ENCODE measurements at regions not wholly inside any gene's neighbourhood (a gene's known extent, or its start where the extent isn't known, plus 50 kb on each side); places are given as distances from the start of the nearest gene placed in this dataset.

DNA sequence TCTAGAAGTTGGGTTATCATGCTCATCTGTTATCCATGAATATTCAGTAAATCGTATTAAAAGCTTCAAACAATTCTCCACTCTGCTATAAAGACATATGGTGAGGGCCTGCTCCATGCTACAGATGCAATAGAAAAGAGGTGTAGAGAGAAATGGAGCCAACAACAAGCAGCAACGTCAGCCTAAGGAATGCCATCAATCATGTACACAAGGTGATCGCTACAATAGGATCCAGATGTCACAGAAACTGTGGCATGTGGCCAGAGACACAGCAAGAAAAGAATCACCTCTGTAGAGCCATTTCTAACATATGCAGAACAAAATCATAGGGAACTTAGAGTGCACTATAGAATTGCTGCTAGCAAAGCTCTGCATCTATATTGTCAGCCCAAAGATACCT, 1188.1 kb downstream of the PCDH7 start:
- Histone ChIP-seq H3K36me3 (ENCODE audit: control insufficient read depth, insufficient read depth, low read length) (no peaks in the 10 kb centered on the region), H3K9me3 (ENCODE audit: control insufficient read depth, insufficient read depth, low read length) (peaks cover 1% of the 10 kb centered on the region; the same call in 1 of the 2 replicates), H3K27me3 (ENCODE audit: control insufficient read depth, insufficient read depth, low read length) (no peaks in the 10 kb centered on the region), H3K27ac (ENCODE audit: low read length) (no peak overlapping the region), H3K4me1 (ENCODE audit: control insufficient read depth, insufficient read depth, low read length) (no peaks in the 10 kb centered on the region), H3K4me3 (ENCODE audit: low read length) (no peak overlapping the region)
- no peak for DNase-seq (ENCODE audit: low read depth, low spot score)
- WGBS (ENCODE audit: insufficient coverage, insufficient read length) = no CpG with 5 or more reads among the region's 3 CpGs

DNA sequence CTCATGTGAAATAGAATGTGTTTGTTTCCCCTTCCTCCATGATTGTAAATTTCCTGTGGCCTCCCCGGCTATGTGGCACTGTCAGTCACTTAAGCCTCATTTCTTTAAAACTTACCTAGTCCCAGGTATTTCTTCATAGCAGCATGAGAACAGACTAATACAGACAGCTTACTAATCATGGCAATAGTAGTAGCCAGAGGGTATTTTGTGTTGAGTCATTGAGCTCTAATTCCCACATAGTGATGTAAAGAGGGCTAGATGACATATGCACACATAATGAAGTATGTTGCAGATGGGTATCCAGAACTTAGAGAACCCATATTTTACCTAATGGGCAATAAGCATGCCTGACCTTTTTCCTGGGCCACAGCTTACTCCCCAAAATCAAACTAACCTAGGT, 1197.2 kb downstream of the PCDH7 start:
- Histone ChIP-seq H3K36me3 (ENCODE audit: control insufficient read depth, insufficient read depth, low read length) (no peaks in the 10 kb centered on the region), H3K27ac (ENCODE audit: low read length) (no peak overlapping the region), H3K4me3 (ENCODE audit: low read length) (no peak overlapping the region), H3K4me1 (ENCODE audit: control insufficient read depth, insufficient read depth, low read length) (no peaks in the 10 kb centered on the region), H3K27me3 (ENCODE audit: control insufficient read depth, insufficient read depth, low read length) (no peaks in the 10 kb centered on the region), H3K9me3 (ENCODE audit: control insufficient read depth, insufficient read depth, low read length) (no peaks in the 10 kb centered on the region; the same call in 1 of the 2 replicates)
- WGBS (ENCODE audit: insufficient coverage, insufficient read length) = no CpG with 5 or more reads among the region's 1 CpG
- no peak for DNase-seq (ENCODE audit: low read depth, low spot score)

DNA sequence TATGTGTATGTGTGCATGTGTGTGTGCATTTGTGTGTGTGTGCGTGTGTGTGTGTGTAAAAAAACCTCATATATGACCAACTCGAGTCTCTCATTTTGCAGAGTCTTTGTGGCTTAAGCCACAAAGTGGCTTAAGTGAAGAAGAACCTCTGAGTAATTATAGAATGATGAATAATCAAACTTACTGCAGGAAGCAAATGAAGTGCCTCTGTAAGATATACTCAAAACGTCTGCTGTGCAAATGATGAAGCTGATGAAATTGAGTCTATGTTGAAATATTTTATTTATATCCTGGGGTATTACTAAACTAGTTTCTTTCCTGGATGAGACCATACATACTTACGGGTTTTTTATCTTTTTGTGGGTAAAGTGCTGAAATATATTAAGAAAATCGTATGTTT, 1198.7 kb downstream of the PCDH7 start:
- no peak for DNase-seq (ENCODE audit: low read depth, low spot score)
- H3K27ac ChIP-seq (ENCODE audit: low read length) = no peak overlapping the region

DNA sequence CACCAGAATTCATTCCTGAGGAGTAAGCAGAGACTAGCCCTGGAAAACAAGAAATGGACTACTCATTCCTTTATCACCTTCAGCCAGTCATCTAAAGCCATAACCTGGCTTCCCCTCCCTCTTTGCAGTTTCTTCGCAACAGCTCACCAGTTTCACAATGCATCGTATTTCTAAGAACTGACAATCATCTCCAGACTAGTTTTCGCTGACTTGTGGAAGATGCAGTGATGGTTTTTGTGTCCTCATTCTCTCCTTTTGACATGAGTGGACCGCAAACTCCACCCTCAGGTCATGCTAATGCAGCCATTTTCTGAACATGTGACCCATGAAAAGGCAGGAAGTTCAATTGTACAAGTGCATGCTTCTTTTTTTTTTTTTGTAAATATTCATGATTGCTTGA, 1203.5 kb downstream of the PCDH7 start:
- no peaks in the 10 kb centered on the region for H3K36me3 ChIP-seq (ENCODE audit: control insufficient read depth, insufficient read depth, low read length)
- no CpG with 5 or more reads among the region's 4 CpGs for WGBS (ENCODE audit: insufficient coverage, insufficient read length)
- H3K9me3 ChIP-seq (ENCODE audit: control insufficient read depth, insufficient read depth, low read length) = no peaks in the 10 kb centered on the region
- no peak overlapping the region for H3K27ac ChIP-seq (ENCODE audit: low read length)
- no peaks in the 10 kb centered on the region for H3K4me1 ChIP-seq (ENCODE audit: control insufficient read depth, insufficient read depth, low read length)
- H3K4me3 ChIP-seq (ENCODE audit: low read length) = no peak overlapping the region
- no peak for DNase-seq (ENCODE audit: low read depth, low spot score)
- H3K27me3 ChIP-seq (ENCODE audit: control insufficient read depth, insufficient read depth, low read length) = no peaks in the 10 kb centered on the region

More for the DNA sequence above, 1198.7 kb downstream of the PCDH7 start:
- H3K4me1 ChIP-seq (ENCODE audit: control insufficient read depth, insufficient read depth, low read length) = no peaks in the 10 kb centered on the region
- H3K9me3 ChIP-seq (ENCODE audit: control insufficient read depth, insufficient read depth, low read length) = no peaks in the 10 kb centered on the region; the same call in 1 of the 2 replicates
- WGBS (ENCODE audit: insufficient coverage, insufficient read length) = no CpG with 5 or more reads among the region's 5 CpGs
- H3K4me3 ChIP-seq (ENCODE audit: low read length) = no peak overlapping the region
- no peaks in the 10 kb centered on the region for H3K36me3 ChIP-seq (ENCODE audit: control insufficient read depth, insufficient read depth, low read length)
- H3K27me3 ChIP-seq (ENCODE audit: control insufficient read depth, insufficient read depth, low read length) = no peaks in the 10 kb centered on the region

DNA sequence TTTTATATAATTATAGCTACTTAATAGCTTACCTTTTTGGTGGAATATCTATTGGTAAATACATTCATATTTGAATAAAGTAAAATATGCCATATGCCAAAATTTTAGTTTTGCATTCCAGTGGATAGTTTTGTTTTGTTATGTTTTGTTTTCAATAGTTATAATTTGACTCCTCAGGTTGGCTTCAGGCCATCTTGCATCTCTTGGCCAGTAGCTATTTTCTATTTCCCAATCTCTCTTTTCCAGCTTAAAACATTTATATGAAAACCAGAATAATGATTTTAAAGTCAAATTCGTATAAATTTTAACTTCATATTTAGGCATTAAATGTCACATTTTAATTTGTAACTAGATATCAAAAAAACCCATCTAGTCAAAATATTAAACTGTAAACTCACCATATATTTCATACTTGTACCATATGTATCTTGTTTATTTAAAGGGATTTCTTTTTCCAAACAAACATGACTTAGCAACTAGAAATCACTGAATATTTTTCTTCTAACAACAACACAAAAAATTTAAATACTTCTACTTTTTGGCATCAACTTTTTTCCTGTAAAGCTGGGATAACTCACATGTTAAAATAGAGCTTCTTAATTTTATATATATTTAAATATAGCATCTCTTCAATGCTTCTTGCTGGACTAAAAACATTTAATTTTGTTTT, 1209.6 kb downstream of the PCDH7 start:
- Histone ChIP-seq H3K27ac (ENCODE audit: low read length) (no peak overlapping the region), H3K4me1 (ENCODE audit: control insufficient read depth, insufficient read depth, low read length) (no peaks in the 10 kb centered on the region), H3K9me3 (ENCODE audit: control insufficient read depth, insufficient read depth, low read length) (no peaks in the 10 kb centered on the region), H3K36me3 (ENCODE audit: control insufficient read depth, insufficient read depth, low read length) (no peaks in the 10 kb centered on the region), H3K4me3 (ENCODE audit: low read length) (no peak overlapping the region), H3K27me3 (ENCODE audit: control insufficient read depth, insufficient read depth, low read length) (no peaks in the 10 kb centered on the region)
- no peak for DNase-seq (ENCODE audit: low read depth, low spot score)
- WGBS (ENCODE audit: insufficient coverage, insufficient read length) = no CpG with 5 or more reads among the region's 1 CpG

DNA sequence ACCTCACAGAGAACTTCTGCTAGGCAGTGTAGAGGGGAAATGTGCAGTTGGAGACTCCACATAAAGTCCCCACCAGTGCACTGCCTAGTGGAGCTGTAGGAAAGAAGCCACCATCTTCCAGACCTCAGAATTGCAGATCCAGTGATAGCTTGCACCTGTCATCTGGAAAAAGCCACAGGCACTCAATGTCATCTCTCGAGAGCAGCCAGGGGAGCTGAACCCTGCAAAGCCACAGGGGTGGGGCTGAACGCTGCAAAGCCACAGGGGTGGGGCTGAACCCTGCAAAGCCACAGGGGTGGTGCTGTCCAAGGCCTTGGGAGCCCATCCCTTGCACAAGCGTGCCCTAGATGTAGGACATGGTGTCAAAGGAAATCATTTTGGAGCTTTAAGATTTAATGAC, 1226.3 kb downstream of the PCDH7 start:
- Histone ChIP-seq H3K27ac (ENCODE audit: low read length) (no peak overlapping the region), H3K4me1 (ENCODE audit: control insufficient read depth, insufficient read depth, low read length) (no peaks in the 10 kb centered on the region), H3K36me3 (ENCODE audit: control insufficient read depth, insufficient read depth, low read length) (no peaks in the 10 kb centered on the region), H3K4me3 (ENCODE audit: low read length) (no peak overlapping the region), H3K27me3 (ENCODE audit: control insufficient read depth, insufficient read depth, low read length) (no peaks in the 10 kb centered on the region), H3K9me3 (ENCODE audit: control insufficient read depth, insufficient read depth, low read length) (no peaks in the 10 kb centered on the region)
- DNase-seq (ENCODE audit: low read depth, low spot score) = no peak
- WGBS (ENCODE audit: insufficient coverage, insufficient read length) = no CpG with 5 or more reads among the region's 3 CpGs

DNA sequence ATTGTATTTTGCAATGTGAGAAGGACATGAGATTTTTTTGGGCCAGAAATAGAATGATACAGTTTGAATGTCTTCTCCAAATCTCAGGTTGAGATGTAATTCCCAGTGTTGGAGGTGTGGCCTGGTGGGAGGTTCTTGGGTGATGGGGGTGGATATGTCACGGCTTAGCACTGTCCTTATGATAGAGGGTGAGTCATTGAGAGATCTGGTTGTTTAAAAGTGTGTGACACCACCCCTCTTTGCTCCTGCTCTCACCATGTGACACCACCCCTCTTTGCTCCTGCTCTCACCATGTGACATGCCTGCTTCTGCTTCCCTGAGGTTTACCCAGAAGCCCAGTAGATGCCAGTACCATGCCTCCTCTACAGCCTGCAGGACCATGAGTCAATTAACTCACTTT, 1226.9 kb downstream of the PCDH7 start:
- WGBS (ENCODE audit: insufficient coverage, insufficient read length) = no CpG with 5 or more reads among the region's 1 CpG
- H3K4me3 ChIP-seq (ENCODE audit: low read length) = no peak overlapping the region
- no peaks in the 10 kb centered on the region for H3K36me3 ChIP-seq (ENCODE audit: control insufficient read depth, insufficient read depth, low read length)
- H3K27ac ChIP-seq (ENCODE audit: low read length) = no peak overlapping the region
- H3K27me3 ChIP-seq (ENCODE audit: control insufficient read depth, insufficient read depth, low read length) = no peaks in the 10 kb centered on the region
- no peaks in the 10 kb centered on the region for H3K9me3 ChIP-seq (ENCODE audit: control insufficient read depth, insufficient read depth, low read length)
- no peak for DNase-seq (ENCODE audit: low read depth, low spot score)
- no peaks in the 10 kb centered on the region for H3K4me1 ChIP-seq (ENCODE audit: control insufficient read depth, insufficient read depth, low read length)

DNA sequence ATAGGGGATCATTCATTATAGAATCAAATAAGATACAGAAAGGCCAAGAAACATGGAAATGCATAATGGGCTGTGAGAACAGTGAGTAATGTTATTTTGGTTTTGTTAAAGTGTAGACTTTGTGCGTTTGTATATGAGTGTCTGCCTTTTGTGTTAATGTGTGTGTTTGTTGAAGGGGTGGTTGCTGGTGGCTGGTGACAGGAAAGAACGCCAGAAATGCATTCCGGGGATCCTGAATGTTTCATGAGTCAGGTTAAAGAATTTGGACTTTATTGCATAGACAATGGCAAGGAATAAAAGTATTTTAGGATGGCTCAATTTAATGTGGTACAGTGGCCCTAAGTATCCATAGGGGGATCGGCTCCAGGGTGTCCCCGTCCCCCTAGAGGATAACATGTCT, 1228.9 kb downstream of the PCDH7 start:
- H3K36me3 ChIP-seq (ENCODE audit: control insufficient read depth, insufficient read depth, low read length) = no peaks in the 10 kb centered on the region
- no peak overlapping the region for H3K4me3 ChIP-seq (ENCODE audit: low read length)
- H3K27me3 ChIP-seq (ENCODE audit: control insufficient read depth, insufficient read depth, low read length) = no peaks in the 10 kb centered on the region
- no peaks in the 10 kb centered on the region for H3K4me1 ChIP-seq (ENCODE audit: control insufficient read depth, insufficient read depth, low read length)
- no peaks in the 10 kb centered on the region for H3K9me3 ChIP-seq (ENCODE audit: control insufficient read depth, insufficient read depth, low read length)
- H3K27ac ChIP-seq (ENCODE audit: low read length) = no peak overlapping the region
- WGBS (ENCODE audit: insufficient coverage, insufficient read length) = 100% methylated on average over 1 of the region's 5 CpGs
- DNase-seq (ENCODE audit: low read depth, low spot score) = no peak

DNA sequence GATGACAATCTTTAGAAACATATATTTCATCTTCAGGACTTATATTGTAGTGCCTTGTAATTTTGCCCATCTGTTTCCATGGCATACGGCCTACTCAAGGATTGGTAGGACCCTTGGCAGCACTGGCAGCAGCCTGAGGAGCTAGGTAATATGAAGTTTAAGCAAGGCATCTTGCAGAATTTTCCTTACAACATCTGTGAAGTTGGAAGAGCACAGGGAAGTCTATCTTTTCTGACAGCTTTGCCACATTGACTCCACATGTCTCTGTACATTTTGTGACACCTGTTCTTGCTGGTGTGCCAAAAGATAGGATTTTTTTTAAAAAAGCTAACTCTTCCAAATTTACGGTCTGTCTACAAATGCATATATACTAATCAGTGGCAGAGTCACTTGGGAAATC, 1235.2 kb downstream of the PCDH7 start:
- Histone ChIP-seq H3K27me3 (ENCODE audit: control insufficient read depth, insufficient read depth, low read length) (no peaks in the 10 kb centered on the region), H3K4me3 (ENCODE audit: low read length) (no peak overlapping the region), H3K4me1 (ENCODE audit: control insufficient read depth, insufficient read depth, low read length) (no peaks in the 10 kb centered on the region), H3K36me3 (ENCODE audit: control insufficient read depth, insufficient read depth, low read length) (no peaks in the 10 kb centered on the region), H3K9me3 (ENCODE audit: control insufficient read depth, insufficient read depth, low read length) (no peaks in the 10 kb centered on the region), H3K27ac (ENCODE audit: low read length) (no peak overlapping the region)
- WGBS (ENCODE audit: insufficient coverage, insufficient read length) = no CpG with 5 or more reads among the region's 2 CpGs
- no peak for DNase-seq (ENCODE audit: low read depth, low spot score)

DNA sequence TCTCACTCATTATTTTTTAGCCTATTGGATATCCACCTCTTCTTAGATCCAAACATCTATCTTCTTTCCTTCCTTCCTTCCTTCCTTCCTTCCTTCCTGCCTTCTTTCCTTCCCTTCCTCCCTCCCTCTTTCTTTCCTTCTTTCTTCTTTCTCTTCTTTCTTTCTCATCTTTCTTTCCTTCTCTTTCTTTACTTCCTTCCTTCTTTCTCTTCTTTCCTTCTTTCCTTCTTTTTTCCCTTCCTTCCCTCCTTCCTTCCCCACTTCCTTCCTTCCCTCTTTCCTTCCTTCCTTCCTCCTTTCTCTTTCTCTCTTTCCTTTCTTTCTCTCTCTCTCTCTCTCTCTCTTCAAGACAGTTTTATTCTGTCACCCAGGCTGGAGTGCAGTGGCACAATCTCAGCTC, 1239.8 kb downstream of the PCDH7 start:
- no peak overlapping the region for H3K27ac ChIP-seq (ENCODE audit: low read length)

DNA sequence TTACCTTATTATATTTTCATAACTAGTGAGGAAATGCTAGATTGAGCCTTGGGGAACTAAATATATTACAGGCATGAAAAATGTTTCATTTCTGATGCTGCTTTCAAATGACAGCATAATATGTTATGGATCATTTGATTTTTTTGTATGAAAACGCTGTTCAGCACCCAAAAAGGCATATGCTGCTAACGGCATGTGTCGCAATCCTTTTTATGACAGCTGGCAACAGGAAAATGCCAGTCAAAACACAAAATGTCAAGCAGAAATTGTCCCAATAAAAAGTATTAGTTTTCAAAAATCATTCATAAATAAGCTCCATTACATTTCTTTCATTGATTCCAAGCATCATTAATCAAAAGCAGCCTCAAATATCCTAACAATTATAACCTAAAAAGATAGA, 1244.5 kb downstream of the PCDH7 start:
- Histone ChIP-seq H3K36me3 (ENCODE audit: control insufficient read depth, insufficient read depth, low read length) (no peaks in the 10 kb centered on the region), H3K9me3 (ENCODE audit: control insufficient read depth, insufficient read depth, low read length) (no peaks in the 10 kb centered on the region), H3K27me3 (ENCODE audit: control insufficient read depth, insufficient read depth, low read length) (no peaks in the 10 kb centered on the region), H3K4me3 (ENCODE audit: low read length) (no peak overlapping the region), H3K4me1 (ENCODE audit: control insufficient read depth, insufficient read depth, low read length) (no peaks in the 10 kb centered on the region), H3K27ac (ENCODE audit: low read length) (no peak overlapping the region)
- WGBS (ENCODE audit: insufficient coverage, insufficient read length) = no CpG with 5 or more reads among the region's 3 CpGs
- DNase-seq (ENCODE audit: low read depth, low spot score) = no peak

More for the DNA sequence above, 1239.8 kb downstream of the PCDH7 start:
- Histone ChIP-seq H3K9me3 (ENCODE audit: control insufficient read depth, insufficient read depth, low read length) (no peaks in the 10 kb centered on the region), H3K4me1 (ENCODE audit: control insufficient read depth, insufficient read depth, low read length) (no peaks in the 10 kb centered on the region), H3K36me3 (ENCODE audit: control insufficient read depth, insufficient read depth, low read length) (no peaks in the 10 kb centered on the region), H3K4me3 (ENCODE audit: low read length) (no peak overlapping the region), H3K27me3 (ENCODE audit: control insufficient read depth, insufficient read depth, low read length) (no peaks in the 10 kb centered on the region)
- no peak for DNase-seq (ENCODE audit: low read depth, low spot score)

Measured in iPS DF 6.9 (cell line).